Fibroblast of peridontal ligament (primary cell): ENCODE measurements at regions not wholly inside any gene's neighbourhood (a gene's known extent, or its start where the extent isn't known, plus 50 kb on each side); places are given as distances from the start of the nearest gene placed in this dataset.

ENCODE experiments used
- DNase-seq: peaks from one replicate; pipeline ENCODE4 v3.0.0-alpha.2; 2010; ENCODE audit errors: extremely low read depth

DNA sequence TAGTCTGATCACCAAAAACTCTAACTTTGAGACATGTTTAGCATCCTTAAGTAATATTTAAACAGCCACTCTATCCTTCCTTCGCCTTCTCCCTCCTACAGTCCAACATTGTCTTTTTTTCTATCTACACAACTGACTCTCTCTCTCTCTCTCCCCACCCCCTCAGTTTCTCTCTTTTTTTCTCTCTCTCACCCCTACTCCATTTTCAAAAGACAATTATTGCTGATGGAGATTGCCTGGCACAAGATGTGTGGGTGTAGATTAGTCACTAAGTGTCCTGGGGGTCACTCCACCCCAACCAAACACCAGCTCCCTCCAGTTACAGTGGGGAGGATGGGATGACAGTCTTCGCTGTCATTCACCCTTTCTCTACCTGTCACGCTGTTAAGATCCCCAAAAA is 94.5 kb upstream of the NFIA start:
- DNase-seq = no peak

DNA sequence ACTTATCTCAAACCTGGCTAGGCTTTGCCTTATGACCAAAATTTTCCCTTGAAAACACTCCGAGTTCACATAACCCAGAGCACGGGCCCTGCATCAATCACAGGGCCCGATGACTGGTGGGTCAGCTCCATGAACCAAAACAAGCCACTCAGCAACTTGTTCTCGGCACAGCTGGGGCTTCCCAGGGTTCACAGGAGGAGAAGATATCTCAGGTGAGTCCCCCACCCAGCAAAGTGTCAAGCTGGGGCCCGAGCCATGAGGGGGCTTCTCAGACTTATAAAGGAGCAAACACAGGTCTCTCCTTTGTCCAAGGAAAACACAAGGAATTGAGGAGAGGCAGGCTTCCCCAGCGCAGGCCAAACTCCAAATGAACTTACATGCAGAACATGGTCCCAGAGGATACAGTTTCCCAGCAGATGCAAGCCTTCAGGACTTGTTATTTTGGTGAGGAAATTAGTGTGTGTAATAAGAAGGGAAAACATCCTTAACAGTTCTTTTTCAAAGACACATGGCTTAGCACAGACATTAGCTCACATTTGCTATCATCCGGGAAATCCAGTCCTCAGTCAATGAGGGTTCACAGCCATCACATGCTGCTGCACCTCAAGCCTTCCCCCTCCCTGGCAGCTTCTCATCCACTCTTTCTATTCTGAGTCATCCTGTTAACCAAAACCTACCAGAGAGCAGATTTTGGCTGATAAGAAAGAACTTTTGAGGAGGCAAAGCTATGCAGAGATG is 98.1 kb upstream of the NFIA start:
- peak; percentile 50 for DNase-seq

DNA sequence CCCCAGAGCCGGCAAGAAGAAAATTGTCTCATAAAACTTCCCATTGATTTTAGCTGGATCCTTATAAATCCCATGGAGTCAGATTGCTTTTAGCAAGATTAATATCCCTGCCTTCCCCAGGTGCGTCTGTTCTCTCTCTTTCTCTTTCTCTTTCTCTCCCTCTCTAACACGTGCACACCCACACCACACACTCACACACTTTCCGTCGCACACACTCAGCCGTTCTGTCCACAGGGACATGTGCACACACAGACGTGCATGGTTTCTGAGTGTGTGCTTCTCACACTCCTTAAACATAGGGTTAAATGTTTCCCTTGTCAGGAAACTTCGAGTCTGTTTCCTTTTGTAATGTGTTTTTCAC is 98.7 kb upstream of the NFIA start:
- no peak for DNase-seq

DNA sequence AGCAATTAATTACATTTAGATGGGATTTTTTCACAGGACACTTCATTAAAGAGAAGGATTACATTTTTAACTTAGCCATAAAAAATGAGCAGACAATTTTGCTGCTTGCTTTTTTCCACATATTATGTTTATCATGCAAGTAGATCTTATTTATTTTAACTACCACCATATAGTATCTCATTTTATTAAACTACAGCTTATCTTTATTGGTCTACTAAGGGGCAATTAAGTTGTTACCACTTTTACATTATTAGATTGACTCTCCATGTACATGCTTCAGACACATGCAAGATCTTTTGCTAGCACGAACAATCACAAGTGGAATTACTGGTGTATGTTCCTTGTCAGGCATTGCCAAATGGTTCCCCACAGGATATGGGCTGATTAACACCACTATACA is 99.8 kb upstream of the NFIA start:
- no peak for DNase-seq

DNA sequence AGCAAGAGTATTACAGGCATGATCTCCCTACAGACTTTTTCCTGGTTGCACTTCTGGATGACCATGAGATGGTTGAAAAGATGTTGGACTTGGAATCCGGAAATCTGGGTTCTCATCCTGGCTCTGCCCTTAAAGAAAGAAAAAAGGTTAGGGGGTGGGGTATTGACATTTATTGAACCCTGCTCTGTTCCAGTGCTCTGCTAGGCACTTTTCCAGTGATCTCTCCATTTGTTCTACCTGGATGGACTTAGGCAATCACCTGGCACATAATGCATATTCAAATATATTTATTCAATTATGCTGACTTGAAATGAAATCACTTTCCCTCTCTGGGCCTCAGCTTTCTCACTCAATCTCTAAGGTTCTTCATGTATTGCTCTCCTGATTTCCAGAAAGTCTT is 101.0 kb upstream of the NFIA start:
- DNase-seq = no peak

DNA sequence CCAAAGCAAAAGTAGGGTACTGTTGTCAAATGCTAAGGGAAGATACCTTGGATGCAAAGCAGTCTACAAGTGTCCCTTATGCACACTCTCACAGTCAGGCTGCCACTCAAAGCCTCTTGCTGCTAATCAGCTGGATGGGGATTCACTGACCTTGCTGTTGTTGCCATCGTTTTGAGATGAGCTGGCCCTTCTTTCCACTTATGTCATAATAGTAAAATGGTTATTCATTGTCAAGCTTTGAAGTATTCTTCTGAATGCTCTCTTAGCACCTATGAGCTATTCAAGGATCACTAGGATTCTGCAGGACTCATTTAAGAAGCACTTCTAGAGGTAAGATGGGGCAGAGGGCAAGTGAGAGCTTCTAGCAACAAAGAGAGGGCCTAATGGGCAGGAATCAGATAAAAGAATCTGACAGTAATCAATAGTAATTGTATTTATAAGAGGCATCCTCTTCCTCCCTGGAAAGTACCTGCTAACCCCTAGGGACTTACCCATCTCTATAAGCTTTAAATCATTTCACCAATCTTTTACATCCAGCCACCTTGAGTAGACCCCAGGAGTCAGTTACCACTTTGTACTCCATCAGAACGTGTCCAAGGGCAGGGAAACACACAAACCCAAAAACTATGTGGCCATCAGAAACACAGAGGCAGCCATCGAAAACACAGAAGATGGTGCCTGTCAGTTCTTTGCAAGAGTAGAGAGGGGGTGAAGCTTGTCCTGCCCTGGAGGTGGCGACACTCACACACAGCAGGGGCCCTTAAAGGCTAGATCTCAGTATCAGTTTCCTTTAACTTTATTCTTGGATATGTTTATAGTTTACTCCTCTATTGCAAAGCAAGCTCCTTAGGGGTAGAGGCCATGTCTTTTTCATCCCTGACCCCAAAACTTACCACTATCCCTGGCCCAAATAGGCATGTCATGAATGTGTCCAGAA is 103.7 kb upstream of the NFIA start:
- DNase-seq = peak; percentile 66

DNA sequence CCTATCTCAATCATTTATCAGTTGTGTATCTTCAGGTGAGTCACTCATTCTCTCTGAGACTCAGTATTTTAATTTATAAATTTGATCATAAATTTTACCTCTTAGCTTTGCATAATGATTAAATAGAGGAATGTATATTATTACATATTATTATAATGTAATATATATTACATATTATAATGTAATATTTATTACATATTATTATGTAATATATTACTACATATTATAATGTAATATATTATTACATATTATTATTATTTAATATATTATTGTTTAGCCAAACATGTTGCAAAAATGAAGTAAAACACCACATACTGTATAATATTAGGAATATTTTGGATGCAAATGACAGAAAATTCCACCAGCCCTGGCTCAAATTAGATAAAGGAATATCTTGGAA is 104.7 kb upstream of the NFIA start:
- DNase-seq = no peak

DNA sequence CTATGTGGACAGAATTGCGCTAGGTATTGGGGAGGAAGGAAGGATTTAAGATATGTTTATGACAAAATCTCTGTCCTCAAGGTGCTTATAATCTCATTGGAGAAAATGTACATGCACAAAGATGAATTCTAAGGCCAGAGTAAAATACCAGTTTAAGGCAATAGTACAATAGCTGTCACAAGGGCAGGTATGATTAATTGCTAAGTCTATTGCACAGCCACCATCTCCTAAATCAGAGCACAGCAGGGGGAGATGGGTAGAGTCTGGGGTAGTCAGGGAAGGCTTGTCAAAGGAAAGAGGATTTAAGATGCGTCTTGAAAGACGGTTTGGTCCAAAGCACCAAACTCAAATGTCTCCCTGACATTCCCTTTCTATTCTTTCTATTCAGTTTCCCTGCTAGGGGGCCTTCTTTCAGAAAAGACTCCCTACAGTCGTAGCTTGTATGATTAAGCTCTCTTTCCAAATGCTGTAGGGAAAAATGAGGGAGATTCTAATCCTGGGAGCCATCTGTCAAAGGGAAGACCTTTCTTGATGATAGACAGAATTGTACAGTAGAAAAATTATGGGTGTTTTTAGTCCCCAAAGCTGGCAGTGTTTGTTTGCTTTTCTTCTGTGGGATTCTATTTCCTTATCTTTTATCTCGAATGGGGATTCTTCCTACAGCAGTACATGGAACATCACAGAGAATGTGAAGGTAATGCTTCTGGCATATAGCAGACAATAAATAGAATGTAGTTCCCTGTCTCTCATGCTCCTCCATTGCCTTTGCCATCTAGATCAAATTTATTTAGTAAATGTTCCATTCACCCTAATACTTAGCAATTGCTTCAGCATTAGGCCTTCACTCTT is 107.6 kb upstream of the NFIA start:
- no peak for DNase-seq

DNA sequence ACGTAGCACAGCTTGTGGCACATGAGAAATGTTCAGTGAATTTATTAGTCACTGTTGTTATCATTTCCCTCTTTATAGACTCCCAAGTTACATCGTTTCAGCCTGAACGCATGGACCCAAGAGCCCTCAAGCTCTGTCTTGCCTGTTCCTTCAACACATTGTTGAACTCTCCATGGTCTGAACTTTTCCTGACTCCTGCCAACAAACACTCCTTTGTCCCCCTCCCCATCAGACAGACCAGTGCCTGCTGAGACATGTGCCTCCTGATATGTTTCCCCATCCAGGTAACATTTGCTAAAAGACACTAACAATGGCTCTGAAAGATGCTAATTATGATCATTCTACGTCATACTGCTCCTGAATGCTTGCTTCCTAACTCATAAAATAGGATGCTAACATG is 108.7 kb upstream of the NFIA start:
- no peak for DNase-seq

DNA sequence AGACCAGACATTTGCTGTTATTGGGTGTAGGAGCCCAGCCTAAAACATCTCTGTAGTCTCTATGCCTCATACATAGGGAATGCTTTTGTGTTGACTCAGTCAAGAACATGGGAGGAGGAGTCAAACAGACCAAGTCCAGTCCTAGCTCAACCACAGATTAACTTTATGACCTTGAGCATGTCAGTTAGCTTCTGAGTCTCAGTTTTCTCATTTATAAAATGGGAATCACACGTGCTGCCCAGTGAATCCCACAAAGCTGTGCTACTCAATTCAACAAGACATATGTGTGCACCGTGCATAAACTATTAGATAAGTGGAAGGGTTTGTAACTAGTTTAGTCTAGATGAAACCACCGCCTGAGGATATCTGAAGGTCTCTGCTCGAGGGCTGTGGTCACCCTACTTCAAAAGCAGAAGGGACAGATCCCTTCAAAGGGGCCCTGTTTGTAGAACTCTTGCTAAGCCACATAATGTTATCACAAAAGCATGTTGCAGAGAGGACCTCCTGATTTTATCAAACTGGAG is 109.5 kb upstream of the NFIA start:
- peak; percentile 76 for DNase-seq

DNA sequence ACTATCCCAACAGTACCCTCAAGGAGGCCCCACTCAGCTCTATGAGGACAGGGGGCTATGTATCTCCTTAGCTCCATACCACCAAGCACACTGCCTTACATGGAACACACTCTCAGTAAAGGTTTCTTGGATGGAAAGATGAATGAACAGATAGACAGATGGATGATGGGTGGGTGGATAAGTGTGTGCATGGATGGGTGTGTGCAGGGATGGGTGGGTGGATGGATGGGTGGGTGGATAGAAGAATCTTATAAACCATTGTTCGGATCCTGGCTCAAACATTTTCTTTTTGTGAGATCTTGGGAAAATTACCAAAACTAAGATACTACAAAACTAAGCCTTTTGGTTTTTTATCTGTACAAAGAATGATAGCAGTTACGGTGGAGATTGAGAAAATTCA is 111.0 kb upstream of the NFIA start:
- no peak for DNase-seq

DNA sequence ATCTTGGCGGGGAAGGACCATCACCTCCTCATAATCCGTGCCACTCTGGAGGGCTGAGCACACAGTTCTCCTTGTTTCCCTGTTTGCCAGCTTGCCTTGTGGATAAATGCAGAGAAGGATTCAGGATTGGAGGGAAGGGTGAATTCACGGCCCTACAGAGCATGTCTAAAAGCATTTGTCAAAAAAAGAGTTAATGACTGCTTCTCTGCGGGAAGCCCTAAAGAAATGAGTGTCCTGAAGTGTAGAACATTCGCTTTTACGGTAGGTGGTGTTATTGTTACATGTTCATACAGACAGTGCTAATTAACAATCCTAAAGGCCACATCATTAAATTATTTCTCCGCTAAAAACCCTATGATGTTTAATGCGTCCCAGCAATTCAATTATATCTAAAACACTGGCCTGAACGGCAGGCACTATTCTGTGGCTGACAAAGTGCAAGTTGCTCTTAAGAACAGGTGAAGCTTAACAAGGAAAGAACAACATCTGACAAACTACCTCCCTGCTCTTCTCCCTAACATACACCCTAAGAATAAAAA is 112.3 kb upstream of the NFIA start:
- DNase-seq = peak; percentile 54

DNA sequence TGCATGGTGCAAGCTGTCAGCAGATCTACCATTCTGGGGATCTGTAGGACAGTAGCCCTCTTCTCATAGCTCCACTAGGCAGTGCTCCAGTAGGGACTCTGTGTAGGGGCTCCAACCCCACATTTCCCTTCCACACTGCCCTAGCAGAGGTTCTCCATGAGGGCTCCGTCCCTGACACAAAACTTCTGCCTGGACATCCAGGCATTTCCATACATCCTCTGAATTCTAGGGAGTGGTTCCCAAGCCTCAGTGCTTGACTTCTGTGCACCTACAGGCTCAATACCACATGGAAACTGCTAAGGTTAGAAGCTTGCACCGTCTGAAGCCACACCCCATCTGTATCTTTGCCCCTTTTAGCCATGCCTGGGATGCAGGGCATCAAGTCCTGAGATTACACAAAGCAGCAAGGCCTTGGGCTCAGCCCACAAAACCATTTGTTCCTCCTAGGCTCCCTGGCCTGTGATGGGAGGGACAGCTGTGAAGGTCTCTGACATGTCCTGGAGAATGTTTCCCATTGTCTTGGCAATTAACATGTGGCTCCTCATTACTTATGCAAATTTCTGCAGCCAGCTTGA is 117.0 kb upstream of the NFIA start:
- no peak for DNase-seq

DNA sequence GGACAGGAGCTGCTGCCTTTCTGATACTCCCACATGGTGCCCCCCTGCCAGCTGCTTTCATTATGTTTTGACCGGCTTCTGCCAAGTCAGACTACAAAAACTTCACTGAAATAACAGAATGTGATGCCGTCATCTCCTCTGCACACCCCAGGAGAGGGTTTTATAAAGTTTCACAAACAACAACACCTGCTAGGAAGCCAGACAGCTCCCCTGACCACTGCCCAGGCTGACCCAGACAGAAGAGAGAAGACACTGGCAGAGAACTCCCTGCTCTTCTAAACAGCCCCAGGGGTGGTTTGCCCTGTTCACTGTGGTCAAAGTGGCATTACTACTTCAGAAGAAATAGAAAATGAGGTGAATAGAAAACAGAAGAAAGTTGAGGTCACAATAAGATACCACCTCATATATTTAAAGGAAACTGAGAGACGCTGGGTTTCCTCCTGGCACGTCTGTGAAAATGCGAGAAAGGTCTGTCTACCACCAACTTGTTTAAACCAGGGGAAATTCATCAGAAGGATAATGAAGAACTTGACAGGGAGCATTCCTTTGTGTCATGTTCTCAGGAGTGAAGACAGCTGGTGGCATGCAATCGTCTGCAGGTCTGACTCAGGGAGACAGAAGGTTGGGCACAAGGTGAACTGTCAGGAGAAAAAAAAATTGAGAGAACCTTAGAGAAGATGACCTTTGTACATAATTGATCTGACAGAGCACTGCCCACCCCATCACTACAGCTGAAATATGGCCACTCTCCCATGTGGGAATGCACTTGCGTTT is 119.0 kb upstream of the NFIA start:
- DNase-seq = no peak

DNA sequence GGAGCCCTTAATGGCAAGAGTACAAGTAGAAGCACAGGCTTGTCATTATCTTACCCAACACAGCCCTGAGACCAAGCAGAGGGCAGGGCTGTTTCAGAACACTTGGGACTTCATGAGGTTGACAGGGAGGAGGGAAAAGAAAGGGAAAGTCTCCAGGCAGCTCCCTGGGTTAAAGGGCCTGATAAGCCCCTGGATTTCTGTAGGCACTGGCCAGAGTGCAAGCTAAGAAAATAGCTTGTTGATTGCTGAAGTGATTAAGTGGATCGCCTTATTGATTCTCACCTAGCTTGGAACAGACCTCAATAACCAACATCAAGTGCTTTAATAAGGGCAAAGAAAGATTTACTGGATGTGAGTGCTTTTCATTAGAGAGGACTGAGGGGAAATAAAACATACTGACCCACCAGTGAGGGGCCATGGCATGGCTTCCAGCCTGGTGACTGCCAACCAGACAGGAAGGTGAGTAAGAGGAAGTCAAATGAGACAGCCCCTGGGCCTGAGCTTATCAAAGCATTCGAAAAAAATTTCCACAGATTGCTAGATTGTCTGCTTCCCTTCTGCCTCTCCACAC is 121.4 kb upstream of the NFIA start:
- no peak for DNase-seq

DNA sequence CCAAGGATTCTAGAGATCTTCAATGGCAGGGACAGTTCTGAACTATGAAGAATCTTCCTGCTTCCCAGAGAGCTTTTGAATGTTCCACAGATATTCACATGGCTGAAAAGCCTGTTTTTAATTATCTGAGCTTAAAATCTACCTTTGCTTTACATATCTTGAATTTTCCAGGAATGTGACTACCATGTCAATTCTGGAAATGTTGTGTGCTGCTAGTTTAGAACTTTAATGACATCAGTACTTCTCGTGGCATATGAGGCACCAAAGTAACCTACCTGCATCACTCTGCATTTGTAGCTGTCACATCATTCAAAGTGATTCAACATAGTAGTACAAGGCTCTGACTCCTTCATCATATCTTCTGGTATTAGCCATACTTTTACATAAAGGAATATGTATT is 122.7 kb upstream of the NFIA start:
- DNase-seq = no peak

DNA sequence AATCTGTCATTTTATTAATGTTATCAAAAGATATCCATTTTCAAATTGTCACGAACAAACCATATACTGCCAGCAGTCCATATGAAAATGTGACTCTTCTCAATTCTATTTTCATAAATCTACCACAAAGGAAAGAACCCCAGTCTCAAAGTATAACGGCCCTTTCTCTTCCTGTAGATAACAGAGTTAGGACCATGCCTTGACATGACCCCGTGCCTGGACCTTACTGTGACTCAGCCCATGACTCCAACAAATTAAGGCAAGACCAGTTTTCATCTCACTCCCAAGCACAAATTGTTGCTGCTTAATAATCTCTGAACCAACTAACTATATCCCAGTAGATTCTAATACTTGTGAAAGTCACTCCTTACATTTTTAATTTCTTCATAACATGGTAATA is 124.4 kb upstream of the NFIA start:
- DNase-seq = no peak

DNA sequence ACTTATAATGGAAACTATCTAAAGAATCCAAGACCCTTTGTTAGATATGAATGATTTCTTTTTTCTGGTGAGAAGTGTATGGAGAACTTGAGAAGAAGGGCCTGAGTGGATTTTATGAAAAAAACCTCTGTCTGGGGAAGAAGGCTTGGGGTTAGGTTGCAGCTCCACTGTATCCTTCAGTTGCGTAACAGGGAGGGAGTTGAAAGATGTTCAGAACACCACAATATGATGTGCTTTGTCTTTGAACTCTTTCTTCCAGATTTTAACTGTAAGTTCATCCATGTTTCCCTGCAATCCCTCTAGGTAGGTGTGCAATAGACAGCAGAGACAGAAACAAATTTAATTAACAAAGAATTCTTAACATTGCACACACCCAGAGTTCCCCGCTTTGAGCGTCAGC is 125.8 kb upstream of the NFIA start:
- DNase-seq = no peak

DNA sequence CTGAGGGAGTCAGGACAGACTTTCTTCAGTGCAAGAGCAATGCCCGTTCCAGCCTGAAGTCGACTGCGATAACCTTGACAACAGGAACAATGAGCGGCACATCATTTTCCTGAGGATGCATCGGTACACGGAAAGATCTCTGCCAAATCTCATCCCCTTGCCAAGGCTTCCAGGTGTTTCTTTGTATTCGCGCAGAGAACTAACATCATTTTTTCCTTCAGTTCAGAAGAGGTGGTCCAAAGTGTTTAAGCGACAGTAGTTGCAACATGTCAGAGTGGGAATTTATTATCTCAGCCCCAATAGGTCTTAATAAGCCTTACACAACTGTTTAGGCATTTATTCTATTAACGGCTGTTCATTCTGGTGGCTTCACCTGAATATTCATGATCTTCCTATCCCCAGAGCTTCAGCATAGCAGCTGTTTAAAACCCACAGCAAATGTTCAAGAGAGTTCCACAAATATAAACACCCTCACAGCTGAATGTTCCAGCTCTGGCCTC is 129.7 kb upstream of the NFIA start:
- DNase-seq = no peak
